ENCODE measurements at regions not wholly inside any gene's neighbourhood (a gene's known extent, or its start where the extent isn't known, plus 50 kb on each side); places are given as distances from the start of the nearest gene placed in this dataset.
"Not testable (repeated sequence)": the region's sequence is repeated elsewhere in the genome, so short reads cannot be mapped to it uniquely, and the experiment has no call there.

GRCh38 chrX:145393702-145394235 is 146.5 kb downstream of the SPANXN1 start:
- DNase-seq, result peak in 2 of 10 donors; percentile 34 to 70
- intact Hi-C loops (cut with DNase I), result no loop called here

DNA sequence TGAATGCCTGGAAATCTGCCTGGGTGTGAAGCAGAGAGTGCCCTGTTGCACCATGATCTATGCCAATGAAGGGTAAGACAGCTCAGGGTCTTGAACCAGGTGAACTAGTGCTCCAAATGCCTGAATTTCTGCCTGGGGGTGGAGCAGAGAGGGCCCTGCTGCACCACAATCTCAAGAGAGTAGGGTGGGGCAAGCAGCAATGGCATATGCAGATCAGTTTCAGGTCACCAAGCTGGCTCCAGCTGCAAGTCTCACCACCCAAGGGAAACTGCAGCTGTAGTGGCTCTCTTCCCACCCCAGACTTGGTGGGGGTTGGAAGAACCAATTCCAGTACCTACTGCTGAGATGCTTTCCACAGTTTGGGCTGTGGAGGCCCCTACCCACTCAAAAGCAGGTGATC is 147.0 kb downstream of the SPANXN1 start:
- intact Hi-C loops (cut with DNase I), result no loop called here
- peak in 1 of 10 donors; percentile 40 for DNase-seq

DNA sequence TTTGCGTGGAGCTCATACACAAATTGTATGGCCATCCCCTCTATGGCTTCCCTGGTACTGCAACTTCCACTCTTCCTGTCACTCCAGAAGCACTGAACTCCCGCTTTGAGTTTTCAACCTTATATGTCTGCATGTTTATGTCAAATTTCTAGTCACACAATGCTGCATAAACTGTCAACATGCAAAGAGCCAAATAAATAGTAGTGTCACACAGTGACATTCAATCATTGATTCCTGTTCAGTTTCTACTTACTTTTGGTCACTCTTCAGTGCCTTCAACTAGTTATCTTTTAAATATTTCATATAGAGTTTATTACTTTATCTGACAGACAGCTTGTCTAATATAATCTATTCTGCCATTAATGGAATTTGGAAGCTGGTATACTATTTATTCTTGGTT is 149.3 kb downstream of the SPANXN1 start:
- no peak for DNase-seq
- intact Hi-C loops (cut with DNase I), result no loop called here

DNA sequence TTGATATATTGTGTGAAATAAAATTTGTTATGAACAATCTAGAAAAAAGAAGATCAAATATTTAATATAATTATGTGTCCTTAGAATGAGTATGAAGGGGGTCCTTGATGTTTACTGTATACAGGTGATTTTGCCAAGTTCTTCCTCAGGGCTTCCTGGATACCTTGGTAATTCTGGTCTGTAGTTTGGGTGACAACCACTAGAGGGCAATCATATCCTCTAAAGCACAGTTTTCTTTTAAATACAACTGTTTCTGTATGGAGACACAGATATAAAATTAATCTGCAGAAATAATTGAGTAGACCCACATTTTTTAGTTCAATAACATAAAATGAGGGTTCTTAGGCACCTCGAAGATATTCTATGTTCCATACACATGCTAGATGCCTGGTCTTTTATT is 157.7 kb downstream of the SPANXN1 start:
- no peak for DNase-seq
- intact Hi-C loops (cut with DNase I), result loop anchor here (10.0 kb wide), 1 partner anchor 420 kb away; no protein-coding TSS in a partner anchor

DNA sequence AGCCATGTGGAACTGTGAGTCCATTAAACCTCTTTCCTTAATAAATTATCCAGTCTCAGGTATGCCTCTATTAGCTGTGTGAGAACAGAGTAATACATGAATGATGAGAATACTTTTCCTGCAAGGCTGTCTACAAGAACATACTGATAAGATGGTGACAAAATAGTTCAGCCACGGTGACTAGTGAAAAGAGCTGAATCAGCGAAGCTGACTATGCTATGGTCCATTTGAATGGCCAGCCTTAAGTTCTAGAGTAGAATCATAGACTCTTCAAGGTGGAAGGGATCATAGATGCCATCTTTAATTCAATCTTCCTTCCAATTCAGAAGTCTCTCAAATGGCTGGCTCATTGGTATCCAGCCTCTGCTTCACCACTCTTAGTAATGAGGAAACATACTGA is 163.3 kb downstream of the SPANXN1 start:
- intact Hi-C loops (cut with DNase I), result no loop called here
- no peak for DNase-seq

- intact Hi-C loops (cut with DNase I); DNase-seq: not testable (repeated sequence)
Observed at GRCh38 chrX:145436211-145436610, 188.9 kb downstream of the SPANXN1 start.

DNA sequence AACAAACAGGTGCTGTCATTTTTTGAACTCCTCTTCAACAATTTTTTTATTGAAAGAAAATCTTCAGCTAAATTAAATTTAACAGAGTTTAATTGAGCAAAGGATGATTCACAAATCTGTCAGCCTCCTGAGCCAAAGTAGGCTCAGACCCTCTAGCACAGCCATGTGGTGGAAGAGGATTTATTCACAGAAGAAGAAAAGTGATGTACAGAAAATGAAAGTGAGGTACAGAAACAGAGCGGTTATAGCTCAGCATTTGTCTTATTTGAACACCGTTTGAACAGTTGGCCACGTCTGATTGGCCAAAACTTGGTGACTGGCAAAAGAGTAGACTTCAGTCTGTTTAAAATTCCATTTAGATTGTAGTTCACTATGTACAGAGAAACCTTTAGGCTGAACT is 217.3 kb downstream of the SPANXN1 start:
- intact Hi-C loops (cut with DNase I), result no loop called here
- DNase-seq, result no peak

DNA sequence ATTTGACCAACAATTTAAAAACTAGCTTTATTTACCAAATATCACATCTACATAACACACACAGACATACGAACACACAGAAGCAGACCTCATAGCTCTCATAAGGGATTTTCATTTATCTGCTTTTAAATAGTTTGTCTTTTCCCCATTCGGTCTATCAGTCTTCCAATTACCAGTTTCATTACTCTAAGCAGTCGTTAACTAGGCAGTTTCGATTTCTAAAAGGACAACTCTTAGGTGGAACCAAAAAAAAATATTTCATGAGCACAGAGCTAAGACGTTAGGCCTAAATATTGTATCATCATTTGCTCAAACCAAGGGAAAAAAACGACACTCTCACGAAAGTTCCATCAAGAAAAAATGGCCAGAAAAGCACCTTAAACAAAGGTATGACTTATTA is 228.4 kb downstream of the SPANXN1 start:
- intact Hi-C loops (cut with DNase I), result no loop called here
- DNase-seq, result no peak

DNA sequence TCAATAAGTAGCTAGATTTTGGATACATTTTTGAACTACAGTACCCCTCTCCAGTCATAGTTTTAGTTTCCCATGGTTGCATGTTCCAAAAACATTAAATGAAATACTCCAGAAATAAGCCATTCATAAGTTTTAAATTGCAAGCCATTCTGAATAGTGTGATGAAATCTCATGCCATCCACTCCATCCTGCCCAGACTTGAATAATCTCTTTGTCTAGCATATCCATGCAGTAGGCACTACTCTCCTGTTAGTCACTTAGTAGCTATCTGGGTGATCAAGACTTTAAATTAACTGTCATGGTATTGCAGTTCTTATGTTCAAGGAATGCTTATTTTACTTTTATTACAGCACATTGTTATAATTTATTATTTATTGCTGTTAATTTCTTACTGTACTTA is 237.4 kb downstream of the SPANXN1 start:
- no peak for DNase-seq
- intact Hi-C loops (cut with DNase I), result no loop called here

DNA sequence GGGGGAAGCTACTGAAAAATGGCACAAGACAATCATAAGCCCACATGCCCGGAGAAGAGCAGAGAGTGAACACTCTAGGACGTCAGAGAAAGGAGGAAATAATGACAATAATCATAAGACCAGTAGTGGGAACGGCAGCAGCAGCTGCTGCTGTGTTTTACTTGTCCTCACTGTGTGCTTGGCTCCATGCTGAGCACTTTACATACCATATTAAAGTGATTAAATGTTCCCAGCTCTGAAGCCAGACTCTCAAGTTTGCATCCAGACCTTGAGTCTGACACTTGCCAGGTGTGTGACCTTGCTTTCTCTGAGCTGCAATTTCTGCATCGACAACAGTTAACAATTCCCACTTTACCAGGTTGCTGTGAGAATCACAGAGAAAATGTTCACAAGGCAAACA is 255.4 kb downstream of the SPANXN1 start:
- DNase-seq, result no peak
- intact Hi-C loops (cut with DNase I), result no loop called here

DNA sequence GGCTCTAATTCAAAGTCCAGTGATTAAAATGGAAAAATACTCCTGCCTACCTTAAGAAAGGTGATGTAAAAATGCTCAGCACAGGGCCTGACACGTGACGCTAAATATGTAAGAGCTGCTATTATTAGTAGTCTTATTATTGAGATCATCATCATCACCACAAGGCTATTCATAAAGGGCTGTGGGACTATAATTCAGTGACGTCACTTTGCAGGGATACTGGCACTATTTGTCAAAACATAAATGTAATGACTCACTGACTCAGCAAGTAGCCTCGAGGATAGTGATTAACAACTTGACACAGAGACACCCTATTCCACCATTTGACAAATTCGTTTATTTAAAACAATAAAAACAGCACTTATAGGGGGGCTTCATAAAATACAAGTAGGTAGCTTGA is 258.9 kb downstream of the SPANXN1 start:
- intact Hi-C loops (cut with DNase I), result no loop called here
- no peak for DNase-seq

DNA sequence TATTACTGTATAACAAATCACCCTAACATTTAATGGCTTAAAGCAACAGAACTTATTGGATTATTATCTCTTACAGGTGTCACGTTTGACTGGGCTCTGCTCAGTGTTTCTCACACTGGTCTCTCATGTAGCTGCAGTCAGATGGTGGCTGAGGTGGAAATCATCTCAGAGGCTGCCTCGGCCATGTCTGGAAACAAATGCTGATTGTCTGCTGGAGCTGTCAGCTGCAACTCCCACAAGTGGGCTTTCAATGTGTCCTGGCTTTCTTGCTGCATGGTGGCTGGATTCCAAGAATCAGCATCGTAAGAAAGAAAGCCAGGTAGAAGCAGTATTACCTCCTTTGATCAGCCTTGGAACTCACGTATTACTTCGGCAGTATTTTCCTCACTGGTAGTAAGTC is 277.6 kb downstream of the SPANXN1 start:
- intact Hi-C loops (cut with DNase I), result no loop called here
- DNase-seq, result peak in 3 of 10 donors; percentile 7 to 21 (median 11)

DNA sequence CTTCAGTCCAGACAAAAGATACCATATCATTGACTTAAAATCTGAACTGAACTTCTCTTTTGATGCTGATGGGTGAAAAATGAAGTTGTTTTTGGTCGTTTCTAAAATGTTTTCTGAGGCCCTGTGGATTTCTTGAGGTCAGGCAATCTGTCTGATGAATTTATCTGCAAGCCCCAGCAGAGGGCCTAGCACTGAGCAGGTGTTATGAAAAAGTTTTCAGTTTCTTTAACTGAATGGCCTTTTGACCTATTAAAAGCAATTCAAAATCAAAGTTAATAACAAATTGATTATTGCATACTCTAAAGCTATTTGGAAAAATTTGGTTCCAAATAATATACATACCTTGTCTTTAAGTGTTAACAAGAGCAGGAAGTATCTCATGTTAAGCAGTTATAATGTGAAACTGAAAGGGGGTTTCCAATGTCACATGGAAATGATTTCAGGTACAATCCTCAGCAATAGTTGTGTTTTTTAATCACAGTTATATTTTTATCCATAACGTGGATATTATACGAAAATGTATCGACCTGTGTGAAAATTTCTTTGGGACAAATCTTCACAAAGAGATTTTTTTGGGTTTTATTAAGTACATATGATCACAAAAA is 285.0 kb downstream of the SPANXN1 start:
- no peak for DNase-seq
- intact Hi-C loops (cut with DNase I), result no loop called here

GRCh38 chrX:145533534-145533933 is 284.1 kb upstream of the SLITRK2 start:
- intact Hi-C loops (cut with DNase I), result no loop called here
- DNase-seq, result no peak

- no peak for DNase-seq
- intact Hi-C loops (cut with DNase I), result no loop called here
Observed at GRCh38 chrX:145549496-145549895, 268.1 kb upstream of the SLITRK2 start.

DNA sequence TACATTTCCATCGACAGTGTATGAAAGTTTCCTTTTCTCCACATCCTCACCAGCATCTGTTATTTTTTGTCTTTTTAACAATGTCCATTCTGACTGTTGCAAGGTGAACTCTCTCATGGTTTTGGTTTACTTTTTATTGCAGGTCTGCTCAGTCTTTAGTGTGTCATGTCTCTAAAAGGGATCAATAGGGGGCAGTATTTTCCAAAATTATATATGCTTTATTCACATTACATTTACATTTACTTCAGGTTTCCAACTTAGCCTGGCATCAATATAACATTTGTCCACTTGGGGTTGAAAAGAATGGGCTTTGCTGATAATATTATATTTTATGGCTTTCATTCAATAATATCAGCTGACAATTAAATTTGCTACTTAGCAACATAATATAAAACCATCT is 265.0 kb upstream of the SLITRK2 start:
- intact Hi-C loops (cut with DNase I), result no loop called here
- DNase-seq, result no peak

- no peak for DNase-seq
- intact Hi-C loops (cut with DNase I), result no loop called here
Observed at GRCh38 chrX:145553702-145554101, 263.9 kb upstream of the SLITRK2 start.

- intact Hi-C loops (cut with DNase I), result no loop called here
- no peak for DNase-seq
Observed at GRCh38 chrX:145563159-145563558, 254.5 kb upstream of the SLITRK2 start.

GRCh38 chrX:145609951-145610511 is 207.6 kb upstream of the SLITRK2 start:
- intact Hi-C loops (cut with DNase I), result no loop called here
- DNase-seq, result no peak

GRCh38 chrX:145613894-145614293 is 203.7 kb upstream of the SLITRK2 start:
- intact Hi-C loops (cut with DNase I), result no loop called here
- DNase-seq, result no peak

- DNase-seq, result no peak
Observed at GRCh38 chrX:145620666-145621065, 197.0 kb upstream of the SLITRK2 start.

GRCh38 chrX:145623453-145623852 is 194.2 kb upstream of the SLITRK2 start:
- intact Hi-C loops (cut with DNase I), result no loop called here
- DNase-seq, result no peak

More at GRCh38 chrX:145620666-145621065, 197.0 kb upstream of the SLITRK2 start:
- intact Hi-C loops (cut with DNase I), result no loop called here

Measured in posterior cingulate gyrus (tissue), 11 donors.